Vagina (tissue), 2 donors: ENCODE measurements at regions not wholly inside any gene's neighbourhood (a gene's known extent, or its start where the extent isn't known, plus 50 kb on each side); places are given as distances from the start of the nearest gene placed in this dataset.

Experiments used
- DNase-seq, 2 donors: peaks; one replicate each; pipeline ENCODE4 v3.0.0-alpha.2; 2017; ENCODE audit errors: extremely low spot score in 2 of 2
- H3K27ac ChIP-seq: fragments of 200-600 bp; sonication (generic); one replicate; pipeline ENCODE4 v1.5.1; 2019
- H3K27me3 ChIP-seq: fragments of 200-600 bp; sonication (generic); one replicate; pipeline ENCODE4 v1.5.1; 2019
- H3K36me3 ChIP-seq, 2 donors: fragments of 200-600 bp; sonication (generic); one replicate each; pipeline ENCODE4 v1.5.1; 2017 to 2019
- H3K4me1 ChIP-seq: fragments of 200-600 bp; sonication (generic); one replicate; pipeline ENCODE4 v1.5.1; 2019
- H3K4me3 ChIP-seq, 2 donors: fragments of 200-600 bp; sonication (generic); 1 replicate in 1 of 2; 2 replicates in 1 of 2; pipeline ENCODE4 v1.5.1; 2016 to 2019
- H3K9me3 ChIP-seq: fragments of 200-600 bp; sonication (generic); one replicate; pipeline ENCODE4 v1.5.1; 2019
- POLR2A ChIP-seq, 2 donors: fragments of 450-650 bp; IDR thresholded peaks; one replicate each; pipeline ENCODE4 v1.6.1; 2017; ENCODE audit warnings: antibody characterized with exemption in 2 of 2, mild to moderate bottlenecking in 2 of 2, moderate library complexity in 2 of 2
- POLR2AphosphoS5 ChIP-seq, 2 donors: sonication (generic); formaldehyde crosslinking; IDR thresholded peaks; one replicate each; pipeline ENCODE4 v1.9.0; 2017; ENCODE audit warnings: antibody characterized with exemption in 2 of 2, mild to moderate bottlenecking in 2 of 2, low read depth in 1 of 2; ENCODE audit not compliant: insufficient read depth in 1 of 2
- intact Hi-C: fragments of 100-400 bp; cut with DNase I; formaldehyde crosslinking; loops from one replicate; pipeline ENCODE4 v1.15.1; 2023
- TF ChIP-seq, protein P1 (sequence below), 3 experiments: fragments of 450-650 bp in 2 of 3; fragments of 200-600 bp in 1 of 3; sonication (generic) in 1 of 3; IDR thresholded peaks; one replicate each; pipeline ENCODE4 v1.5.1; 2017 to 2019; ENCODE audit warnings: antibody characterized with exemption in 3 of 3, mild to moderate bottlenecking in 2 of 3, moderate library complexity in 2 of 3

DNA sequence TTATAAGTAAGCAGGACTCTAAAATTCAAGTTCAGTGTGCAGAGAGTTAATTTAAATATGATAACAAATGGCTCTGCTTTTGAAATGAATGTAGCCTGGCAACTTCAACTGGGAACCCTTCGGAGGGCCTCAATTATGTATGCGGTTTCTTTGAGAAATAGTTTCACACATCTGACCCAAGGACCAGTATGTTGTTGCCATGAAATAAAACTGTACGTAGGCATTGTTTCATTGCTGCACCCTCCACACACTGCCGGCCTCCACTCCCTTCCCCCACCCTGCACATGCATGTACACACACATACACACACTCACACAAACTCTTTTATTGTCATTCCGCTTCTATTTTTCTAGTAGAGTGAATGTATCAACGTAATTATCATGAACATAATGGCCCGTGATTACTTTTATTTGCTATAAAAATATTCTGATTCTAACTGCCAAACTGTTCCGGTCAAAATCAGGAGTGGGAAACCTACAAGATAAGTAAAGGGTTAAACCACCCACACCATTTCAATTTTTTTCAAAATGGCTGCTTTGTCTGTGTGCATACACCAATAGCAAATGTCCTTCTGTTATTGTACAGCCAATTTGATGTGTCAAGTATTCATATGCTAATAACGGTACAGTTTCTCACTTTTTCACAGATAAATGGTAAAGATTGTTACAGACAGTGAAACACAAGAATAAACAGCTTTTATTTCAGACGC is 215.5 kb upstream of the TMEM161B start:
- TF ChIP-seq POLR2AphosphoS5 (IDR thresholded peaks at IDR 0.05; ENCODE audit: insufficient read depth in 1 of 2, low read depth in 1 of 2) (no peak), POLR2A (IDR thresholded peaks at IDR 0.05) (no peak)
- TF ChIP-seq, protein P1, sequence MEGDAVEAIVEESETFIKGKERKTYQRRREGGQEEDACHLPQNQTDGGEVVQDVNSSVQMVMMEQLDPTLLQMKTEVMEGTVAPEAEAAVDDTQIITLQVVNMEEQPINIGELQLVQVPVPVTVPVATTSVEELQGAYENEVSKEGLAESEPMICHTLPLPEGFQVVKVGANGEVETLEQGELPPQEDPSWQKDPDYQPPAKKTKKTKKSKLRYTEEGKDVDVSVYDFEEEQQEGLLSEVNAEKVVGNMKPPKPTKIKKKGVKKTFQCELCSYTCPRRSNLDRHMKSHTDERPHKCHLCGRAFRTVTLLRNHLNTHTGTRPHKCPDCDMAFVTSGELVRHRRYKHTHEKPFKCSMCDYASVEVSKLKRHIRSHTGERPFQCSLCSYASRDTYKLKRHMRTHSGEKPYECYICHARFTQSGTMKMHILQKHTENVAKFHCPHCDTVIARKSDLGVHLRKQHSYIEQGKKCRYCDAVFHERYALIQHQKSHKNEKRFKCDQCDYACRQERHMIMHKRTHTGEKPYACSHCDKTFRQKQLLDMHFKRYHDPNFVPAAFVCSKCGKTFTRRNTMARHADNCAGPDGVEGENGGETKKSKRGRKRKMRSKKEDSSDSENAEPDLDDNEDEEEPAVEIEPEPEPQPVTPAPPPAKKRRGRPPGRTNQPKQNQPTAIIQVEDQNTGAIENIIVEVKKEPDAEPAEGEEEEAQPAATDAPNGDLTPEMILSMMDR (IDR thresholded peaks at IDR 0.05): no peak
- Histone ChIP-seq H3K4me3 (no peak overlapping the region), H3K27me3 (no peaks in the 10 kb centered on the region), H3K36me3 (no peaks in the 10 kb centered on the region), H3K9me3 (no peaks in the 10 kb centered on the region), H3K4me1 (no peaks in the 10 kb centered on the region), H3K27ac (no peak overlapping the region)
- DNase-seq: no peak
- intact Hi-C loops: no loop called here

DNA sequence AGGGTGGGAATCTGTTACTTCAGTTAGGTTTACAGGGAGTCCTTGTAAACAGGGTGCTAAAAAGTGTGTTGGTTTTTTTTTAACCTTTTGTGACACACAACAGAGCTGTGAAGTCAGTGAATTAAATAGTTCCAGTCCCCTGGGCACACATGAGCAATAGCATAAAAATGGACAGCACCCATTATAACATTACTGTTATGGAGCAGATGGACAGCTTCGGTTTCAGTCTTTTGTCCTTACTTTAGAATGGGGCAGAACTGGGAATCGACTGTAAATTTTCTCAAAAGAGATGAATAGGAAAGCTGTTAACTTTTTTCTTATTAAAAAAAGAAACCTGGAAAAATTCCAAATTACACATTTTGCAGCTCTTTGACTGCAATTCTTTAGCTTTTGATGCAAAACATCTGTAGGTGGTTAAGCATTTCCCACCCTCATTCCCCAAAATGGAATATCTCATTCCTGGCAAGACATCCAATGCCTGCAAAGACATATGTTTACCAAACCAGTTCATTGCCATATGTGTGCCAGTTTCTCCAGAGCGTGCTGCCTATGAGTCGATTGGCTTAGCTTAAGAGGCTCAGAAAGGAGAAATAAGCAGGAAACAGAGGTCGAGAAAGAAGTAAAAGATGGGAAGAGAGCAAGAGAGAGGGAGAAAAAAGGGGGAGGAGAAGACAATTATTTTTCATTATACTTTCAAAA is 212.3 kb upstream of the TMEM161B start:
- no peaks in the 10 kb centered on the region for H3K36me3 ChIP-seq
- no peaks in the 10 kb centered on the region for H3K9me3 ChIP-seq
- H3K4me3 ChIP-seq: no peak overlapping the region
- H3K4me1 ChIP-seq: no peaks in the 10 kb centered on the region
- TF ChIP-seq POLR2A (IDR thresholded peaks at IDR 0.05): no peak
- TF ChIP-seq, protein P1 (IDR thresholded peaks at IDR 0.05): no peak
- no peak for TF ChIP-seq POLR2AphosphoS5 (IDR thresholded peaks at IDR 0.05; ENCODE audit: insufficient read depth in 1 of 2, low read depth in 1 of 2)
- H3K27ac ChIP-seq: no peak overlapping the region
- no peaks in the 10 kb centered on the region for H3K27me3 ChIP-seq
- no peak for DNase-seq
- intact Hi-C loops: no loop called here

DNA sequence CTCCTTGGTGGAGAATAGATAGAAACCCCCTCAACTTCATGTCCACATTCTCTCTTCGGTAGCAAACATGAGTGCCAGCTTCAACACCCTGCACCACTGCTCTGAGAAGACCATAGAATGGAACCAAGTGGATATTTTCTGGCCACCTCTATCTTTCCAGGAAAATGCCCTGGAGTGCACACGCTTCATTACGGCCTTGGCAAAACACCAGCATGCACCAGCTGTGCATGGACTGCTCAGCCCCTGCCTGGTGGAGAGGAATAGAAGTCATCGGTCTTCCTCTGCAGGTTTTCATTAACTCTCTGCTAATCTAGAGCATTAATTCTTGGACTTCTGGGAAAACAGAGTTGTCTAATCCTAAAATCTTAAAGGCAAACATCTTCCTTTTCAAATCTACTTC is 211.6 kb upstream of the TMEM161B start:
- DNase-seq: no peak
- intact Hi-C loops: no loop called here
- Histone ChIP-seq H3K27me3 (no peaks in the 10 kb centered on the region), H3K4me1 (no peaks in the 10 kb centered on the region), H3K27ac (no peak overlapping the region), H3K9me3 (no peaks in the 10 kb centered on the region), H3K4me3 (no peak overlapping the region), H3K36me3 (no peaks in the 10 kb centered on the region)
- TF ChIP-seq, protein P1 (IDR thresholded peaks at IDR 0.05): no peak
- TF ChIP-seq POLR2AphosphoS5 (IDR thresholded peaks at IDR 0.05; ENCODE audit: insufficient read depth in 1 of 2, low read depth in 1 of 2): no peak
- TF ChIP-seq POLR2A (IDR thresholded peaks at IDR 0.05): no peak

DNA sequence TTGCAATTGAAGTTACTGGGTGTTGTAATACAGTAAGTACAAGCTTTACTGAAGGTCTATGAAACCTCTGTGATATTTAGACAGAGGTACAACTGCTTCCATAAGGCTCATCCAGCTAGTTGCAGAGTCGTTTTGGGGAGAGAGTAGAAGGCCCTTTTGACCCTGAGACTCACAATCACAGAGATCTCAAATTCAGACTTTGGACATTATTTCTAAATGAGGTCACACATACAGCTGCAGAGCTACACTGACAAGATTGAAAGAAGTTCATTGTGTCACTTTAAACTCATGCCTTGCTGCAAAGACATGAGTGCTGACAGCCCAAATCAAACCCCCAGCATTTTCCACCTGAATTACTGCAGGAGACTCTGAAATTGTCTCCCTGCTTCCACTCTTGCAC is 205.9 kb upstream of the TMEM161B start:
- intact Hi-C loops: no loop called here
- Histone ChIP-seq H3K4me1 (no peaks in the 10 kb centered on the region), H3K27ac (no peak overlapping the region), H3K4me3 (no peak overlapping the region), H3K9me3 (no peaks in the 10 kb centered on the region), H3K36me3 (no peaks in the 10 kb centered on the region), H3K27me3 (no peaks in the 10 kb centered on the region)
- TF ChIP-seq, protein P1 (IDR thresholded peaks at IDR 0.05): no peak
- no peak for TF ChIP-seq POLR2A (IDR thresholded peaks at IDR 0.05)
- TF ChIP-seq POLR2AphosphoS5 (IDR thresholded peaks at IDR 0.05; ENCODE audit: insufficient read depth in 1 of 2, low read depth in 1 of 2): no peak
- no peak for DNase-seq

DNA sequence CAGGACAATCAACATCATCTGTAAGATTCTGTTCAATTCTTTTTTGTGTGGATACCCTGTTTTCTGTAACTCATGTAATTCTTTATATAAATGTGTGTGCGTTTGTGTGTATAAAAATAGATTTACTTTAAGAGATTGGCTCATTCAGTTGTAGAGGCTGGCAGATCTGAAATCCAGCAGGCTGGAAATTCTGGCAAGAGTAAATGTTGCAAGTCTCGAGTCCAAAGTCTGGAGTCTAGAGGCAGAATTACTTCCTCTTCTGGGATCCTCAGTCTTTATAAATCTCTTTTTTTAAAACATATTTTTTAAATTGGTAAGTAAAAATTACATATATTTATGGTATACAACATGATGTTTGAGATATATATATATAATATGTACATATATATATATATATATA is 202.1 kb upstream of the TMEM161B start:
- intact Hi-C loops: no loop called here
- no peaks in the 10 kb centered on the region for H3K4me1 ChIP-seq
- H3K4me3 ChIP-seq: no peak overlapping the region
- no peak overlapping the region for H3K27ac ChIP-seq
- no peak for DNase-seq
- H3K9me3 ChIP-seq: no peaks in the 10 kb centered on the region
- H3K27me3 ChIP-seq: no peaks in the 10 kb centered on the region
- H3K36me3 ChIP-seq: no peaks in the 10 kb centered on the region
- TF ChIP-seq POLR2AphosphoS5 (IDR thresholded peaks at IDR 0.05; ENCODE audit: insufficient read depth in 1 of 2, low read depth in 1 of 2): no peak
- TF ChIP-seq, protein P1 (IDR thresholded peaks at IDR 0.05): no peak
- no peak for TF ChIP-seq POLR2A (IDR thresholded peaks at IDR 0.05)
